Heart right ventricle (tissue), 16 donors: ENCODE measurements at regions not wholly inside any gene's neighbourhood (a gene's known extent, or its start where the extent isn't known, plus 50 kb on each side); places are given as distances from the start of the nearest gene placed in this dataset.

ENCODE experiments used
- ATAC-seq, 8 donors: fragments of 200-7000 bp; cut with Tn5 transposase; one replicate each; pipeline ENCODE4 v1.9.1; 2020; ENCODE audit warnings: mild to moderate bottlenecking in 8 of 8, moderate library complexity in 8 of 8, moderate number of reproducible peaks in 1 of 8
- DNase-seq, 2 donors: peaks; one replicate each; pipeline ENCODE4 v3.0.0-alpha.2; 2020
- H3K27ac ChIP-seq, 10 donors: fragments of 200-600 bp; sonication (generic) in 2 of 10; one replicate each; pipeline versions ENCODE4 v1.5.0 to v1.8.0; 2020 to 2022; ENCODE audit warnings: mild to moderate bottlenecking in 3 of 10
- H3K27me3 ChIP-seq, 7 donors: fragments of 200-600 bp; one replicate each; pipeline ENCODE4 v1.8.0; 2021 to 2022; ENCODE audit warnings: mild to moderate bottlenecking in 2 of 7
- H3K36me3 ChIP-seq, 9 donors: fragments of 200-600 bp; sonication (generic) in 1 of 9; one replicate each; pipeline versions ENCODE4 v1.5.0 to v1.8.0; 2020 to 2022; ENCODE audit warnings: mild to moderate bottlenecking in 2 of 9
- H3K4me1 ChIP-seq, 9 donors: fragments of 200-600 bp; sonication (generic) in 1 of 9; one replicate each; pipeline versions ENCODE4 v1.5.0 to v1.8.0; 2020 to 2022; ENCODE audit warnings: mild to moderate bottlenecking in 4 of 9
- H3K4me3 ChIP-seq, 10 donors: fragments of 200-600 bp; sonication (generic) in 2 of 10; one replicate each; pipeline versions ENCODE4 v1.5.0 to v1.8.0; 2020 to 2022; ENCODE audit warnings: mild to moderate bottlenecking in 7 of 10, moderate library complexity in 2 of 10
- H3K9me3 ChIP-seq, 11 donors: fragments of 200-600 bp in 10 of 11; sonication (generic) in 2 of 11; one replicate each; pipeline versions ENCODE4 v1.5.0 to v1.8.0; 2013 to 2022; ENCODE audit warnings: mild to moderate bottlenecking in 2 of 11, control low read depth in 1 of 11, moderate library complexity in 1 of 11
- CTCF ChIP-seq, 9 donors: fragments of 200-600 bp; sonication (generic) in 2 of 9; IDR thresholded peaks; one replicate each; pipeline versions ENCODE4 v1.5.0 to v1.8.0; 2021 to 2022; ENCODE audit warnings: antibody characterized with exemption in 9 of 9, mild to moderate bottlenecking in 5 of 9, moderate library complexity in 1 of 9
- WGBS, 2 donors: extraction: QIAGEN DNeasy Blood & Tissue Kit; methylation state at CpG; one replicate each; pipeline ENCODE4 v1.1.7; 2013; ENCODE audit warnings: inconsistent platforms in 1 of 2; 5-methylcytosine and 5-hydroxymethylcytosine counted together
- intact Hi-C, 10 donors: fragments of 100-400 bp; cut with DNase I; formaldehyde crosslinking; loops; one replicate each; pipeline versions ENCODE4 v1.11.1 to v1.14.2; 2022
- donor health status: Arrhythmogenic right ventricular cardiomyopathy.
- donor health status: ischemic (EF 13 %, LVEDD 7.1; RV severe dilation, severe dysfunction).
- donor health status: healthy with polysubstance abuse.
- donor health status: DM: no; HTN: yes; CAD: no.
- donor health status: DM: no; HTN: no; CAD: no.
- donor health status: ischemic (EF 25% LVEDD 6.9; RV normal size, moderate dysfunction).
- donor health status: ischemic (EF 25% LVEDD 5.7; RV mildly dilated, moderate dysfunction).
- donor health status: healthy.
- donor health status: DM: yes; HTN: yes; CAD: no.
- donor health status: Ischemic cardiomyopathy.
- donor health status: ischemic (EF 35%, LVEDD 5.7; RV mildly dilated, moderate dysfunction).
- donor health status: nonischemic (EF 11% LVEDD 7.7; RV severe dilation, severe dysfunction).
- donor health status: DM: yes; HTN: yes; CAD: no.
- donor health status: PGD.
- donor health status: ischemic (EF 29% LVEDD 5.4; RV normal size, mild dysfunction).
- donor health status: nonischemic (EF 23%, LVEDD 6.1; RV moderate dilation, normal function).

DNA sequence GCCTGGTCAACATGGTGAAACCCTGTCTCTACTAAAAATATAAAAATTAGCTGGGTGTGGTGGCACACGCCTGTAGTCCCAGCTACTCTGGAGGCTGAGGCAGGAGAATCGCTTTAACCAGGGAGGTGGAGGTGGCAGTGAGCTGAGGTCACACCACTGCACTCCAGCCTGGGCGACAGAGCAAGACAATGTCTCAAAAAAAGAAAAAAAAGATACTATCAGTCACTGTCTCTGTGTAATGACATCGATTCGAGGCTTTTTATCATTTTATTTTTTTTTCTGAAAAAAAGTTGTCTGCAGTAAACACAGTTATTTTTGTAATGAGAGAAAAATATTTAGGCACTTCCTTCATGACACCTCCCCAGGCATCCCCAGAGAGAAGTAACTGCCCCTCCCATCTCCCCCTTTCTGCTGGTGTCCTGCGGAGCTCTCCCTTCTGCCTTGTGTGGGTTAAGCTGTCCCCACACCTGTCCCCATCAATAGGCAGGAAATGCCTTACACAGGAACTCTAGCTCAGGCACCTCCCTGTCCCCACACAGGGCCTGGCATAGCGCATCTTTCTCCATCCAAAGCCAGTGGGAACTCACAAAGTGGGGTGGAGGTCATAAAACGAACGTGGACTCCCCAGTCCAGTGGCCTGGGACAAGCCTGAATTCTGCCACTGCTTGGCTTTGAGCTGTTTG is 132.0 kb downstream of the SYF2 start:
- intact Hi-C loops, result loop anchor here in 7 of 10 donors (2.0 to 5.0 kb wide), 7 partner anchors 68 to 253 kb away; partner anchors contain the start of gene RUNX3 (in 5 of the 7)
- Histone ChIP-seq H3K9me3 (no peaks in the 10 kb centered on the region), H3K36me3 (no peaks in the 10 kb centered on the region), H3K27me3 (peaks cover 0 to 20% (median 4%) of the 10 kb centered on the region in 7 donors), H3K4me3 (no peak overlapping the region), H3K4me1 (peaks cover 0 to 19% (median 0%) of the 10 kb centered on the region in 9 donors), H3K27ac (no peak overlapping the region)
- 76 to 85% methylated on average over 9 of the region's 9 CpGs for WGBS, 2 donors
- ATAC-seq (no peak), DNase-seq (no peak)
- no peak for TF ChIP-seq CTCF (IDR thresholded peaks at IDR 0.05)

DNA sequence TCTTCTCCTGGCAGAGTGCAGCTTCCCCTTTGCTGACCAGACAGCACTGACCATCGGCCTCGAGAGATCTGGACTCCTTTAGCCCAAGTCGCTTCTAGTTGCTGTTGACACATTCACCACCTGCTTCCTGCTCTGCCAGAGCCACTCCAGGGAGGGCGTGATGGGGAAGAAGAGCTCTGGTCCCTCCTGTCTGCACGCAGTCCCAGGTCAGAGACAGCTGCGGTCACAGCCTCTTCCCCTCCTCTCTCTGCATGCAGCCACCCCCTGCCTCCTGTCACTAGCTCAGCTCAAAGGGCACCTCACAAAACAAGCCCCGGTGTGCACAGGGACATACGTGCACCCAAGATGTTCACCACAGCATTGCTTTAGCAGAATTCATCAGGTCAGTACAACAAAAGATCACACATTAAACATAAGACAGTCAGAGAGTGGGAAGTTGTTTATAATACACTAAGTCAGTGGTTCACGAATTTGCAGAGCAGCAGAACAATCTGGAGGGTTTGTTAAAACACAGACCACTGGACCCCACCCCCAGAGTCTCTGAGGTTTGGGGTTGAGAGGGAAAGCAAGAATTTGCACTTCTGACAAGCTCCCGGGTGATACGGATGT is 132.9 kb downstream of the SYF2 start:
- 29 to 30% methylated on average over 11 of the region's 11 CpGs for WGBS, 2 donors

GRCh38 chr1:25098717-25099116 is 133.6 kb downstream of the SYF2 start:
- Histone ChIP-seq H3K4me1 (peaks cover 0 to 24% (median 0%) of the 10 kb centered on the region in 9 donors), H3K27me3 (peaks cover 0 to 31% (median 4%) of the 10 kb centered on the region in 7 donors), H3K36me3 (no peaks in the 10 kb centered on the region), H3K9me3 (peaks cover 0 to 5% (median 0%) of the 10 kb centered on the region in 11 donors), H3K27ac (peak overlapping the region in 1 of 10 donors; percentile 40), H3K4me3 (no peak overlapping the region)
- DNase-seq (no peak), ATAC-seq (no peak)
- 43 to 47% methylated on average over 4 of the region's 4 CpGs for WGBS, 2 donors
- no peak for TF ChIP-seq CTCF (IDR thresholded peaks at IDR 0.05)
- intact Hi-C loops, result no loop called here

More for the DNA sequence above, 132.9 kb downstream of the SYF2 start:
- no peak for DNase-seq
- Histone ChIP-seq H3K4me3 (no peak overlapping the region), H3K9me3 (no peaks in the 10 kb centered on the region), H3K27me3 (peaks cover 0 to 28% (median 4%) of the 10 kb centered on the region in 7 donors), H3K27ac (peak overlapping the region in 1 of 10 donors; percentile 40), H3K4me1 (peaks cover 0 to 24% (median 0%) of the 10 kb centered on the region in 9 donors), H3K36me3 (no peaks in the 10 kb centered on the region)
- intact Hi-C loops, result no loop called here
- no peak for ATAC-seq
- no peak for TF ChIP-seq CTCF (IDR thresholded peaks at IDR 0.05)

DNA sequence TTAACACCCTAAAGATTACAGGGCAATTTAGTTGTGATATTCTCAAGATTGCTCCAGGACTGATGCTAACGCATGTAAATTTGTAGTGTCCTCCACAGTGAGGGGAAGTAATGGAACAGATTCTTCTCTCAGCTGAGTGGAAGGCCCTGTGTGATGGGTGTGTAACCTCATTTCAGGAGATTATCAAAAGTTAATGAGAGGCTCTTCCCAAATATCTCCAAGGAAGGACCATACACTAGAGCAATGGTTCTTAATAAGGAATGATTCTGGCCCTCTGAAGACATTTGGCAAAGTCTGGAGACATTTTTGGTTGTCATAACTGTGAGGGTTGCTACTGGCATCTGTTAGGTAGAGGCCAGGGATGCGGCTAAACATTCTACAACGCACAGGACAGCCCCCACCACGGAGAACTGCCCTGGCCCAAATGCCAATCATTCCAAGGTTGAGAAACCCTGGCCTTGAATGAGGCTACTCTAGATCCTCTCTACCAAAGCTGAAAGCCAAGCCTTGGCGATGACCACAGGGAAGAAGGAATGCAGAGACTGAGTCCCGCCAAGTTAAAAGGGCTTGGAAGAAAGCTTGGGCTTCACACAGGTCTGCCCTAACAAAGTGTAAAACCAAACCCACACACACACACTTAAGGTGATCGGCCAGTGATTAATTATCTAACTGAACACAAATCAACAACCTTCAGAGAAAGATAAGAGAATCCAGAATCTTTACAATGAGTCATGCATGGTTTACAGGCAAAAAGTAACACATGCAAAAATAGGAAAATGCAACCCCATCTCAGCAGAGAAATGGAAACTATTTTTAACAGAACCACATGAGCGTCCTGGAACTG is 135.8 kb downstream of the SYF2 start:
- ATAC-seq, result no peak
- H3K4me3 ChIP-seq, result no peak overlapping the region
- intact Hi-C loops, result no loop called here
- TF ChIP-seq CTCF (IDR thresholded peaks at IDR 0.05), result no peak
- H3K36me3 ChIP-seq, result no peaks in the 10 kb centered on the region
- H3K27me3 ChIP-seq, result peaks cover 0 to 17% (median 0%) of the 10 kb centered on the region in 7 donors
- H3K27ac ChIP-seq, result no peak overlapping the region
- no peak for DNase-seq
- 74 to 76% methylated on average over 8 of the region's 8 CpGs for WGBS, 2 donors
- peaks cover 0 to 23% (median 0%) of the 10 kb centered on the region in 9 donors for H3K4me1 ChIP-seq
- H3K9me3 ChIP-seq, result peaks cover 0 to 5% (median 0%) of the 10 kb centered on the region in 11 donors
